Colonic mucosa (tissue), 4 donors: ENCODE measurements at regions not wholly inside any gene's neighbourhood (a gene's known extent, or its start where the extent isn't known, plus 50 kb on each side); places are given as distances from the start of the nearest gene placed in this dataset.

Source experiments
- DNase-seq: peaks from one replicate; pipeline ENCODE4 v3.0.0-alpha.2; 2020
- H3K27ac ChIP-seq: fragments of 200-600 bp; one replicate; pipeline ENCODE4 v1.8.0; 2021
- H3K27me3 ChIP-seq: fragments of 200-600 bp; one replicate; pipeline ENCODE4 v1.8.0; 2021
- H3K36me3 ChIP-seq: fragments of 200-600 bp; one replicate; pipeline ENCODE4 v1.8.0; 2021
- H3K4me1 ChIP-seq: fragments of 200-600 bp; one replicate; pipeline ENCODE4 v1.8.0; 2021; ENCODE audit warnings: mild to moderate bottlenecking
- H3K4me3 ChIP-seq: fragments of 200-600 bp; one replicate; pipeline ENCODE4 v1.8.0; 2021
- H3K9ac ChIP-seq, 2 donors: one replicate each; pipeline ENCODE4 v1.7.0; 2013; ENCODE audit warnings: control low read depth in 2 of 2, low read depth in 2 of 2, low read length in 2 of 2
- H3K9me3 ChIP-seq: fragments of 200-600 bp; one replicate; pipeline ENCODE4 v1.8.0; 2021
- CTCF ChIP-seq: fragments of 200-600 bp; IDR thresholded peaks from one replicate; pipeline ENCODE4 v1.8.0; 2022; ENCODE audit warnings: antibody characterized with exemption, mild to moderate bottlenecking
- intact Hi-C: fragments of 100-400 bp; cut with DNase I; formaldehyde crosslinking; loops from one replicate; pipeline ENCODE4 v1.14.1; 2022
- donor health status: healthy.
- donor health status: DM: no; HTN: no; CAD: no.
- donor health status: DM: no; HTN: no; CAD: no.

- intact Hi-C loops = no loop called here
- Histone ChIP-seq H3K27ac (no peak overlapping the region), H3K36me3 (no peaks in the 10 kb centered on the region), H3K9ac (no peak overlapping the region), H3K4me3 (no peak overlapping the region), H3K27me3 (no peaks in the 10 kb centered on the region), H3K4me1 (no peaks in the 10 kb centered on the region), H3K9me3 (no peaks in the 10 kb centered on the region)
- no peak for DNase-seq
- no peak for TF ChIP-seq CTCF
Observed at GRCh38 chr15:69740684-69741083, 288.1 kb downstream of the RPLP1 start.

DNA sequence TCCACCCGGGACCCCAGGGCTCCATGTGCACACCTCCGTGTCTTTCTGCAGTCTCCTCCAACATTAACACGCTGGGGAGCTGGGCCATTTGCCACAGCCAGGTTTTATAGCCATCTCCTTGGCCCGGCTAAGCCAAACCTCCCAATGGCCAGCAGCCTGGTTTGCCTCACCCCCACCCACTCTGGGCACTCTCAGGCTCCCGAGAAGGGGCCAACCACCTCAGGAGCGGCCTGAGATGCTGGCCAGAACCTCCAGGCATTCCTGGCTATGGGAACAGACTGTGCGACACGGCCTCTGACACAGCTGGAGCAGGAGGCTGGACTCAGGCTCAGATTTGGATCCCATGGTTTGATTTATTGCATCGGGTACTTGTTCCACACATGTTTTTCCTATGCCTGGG lies 289.7 kb downstream of the RPLP1 start:
- intact Hi-C loops = no loop called here
- H3K4me3 ChIP-seq = no peak overlapping the region
- TF ChIP-seq CTCF = no peak
- H3K36me3 ChIP-seq = no peaks in the 10 kb centered on the region
- no peaks in the 10 kb centered on the region for H3K4me1 ChIP-seq
- H3K9ac ChIP-seq = no peak overlapping the region
- H3K9me3 ChIP-seq = no peaks in the 10 kb centered on the region
- DNase-seq = no peak
- no peak overlapping the region for H3K27ac ChIP-seq
- no peaks in the 10 kb centered on the region for H3K27me3 ChIP-seq

DNA sequence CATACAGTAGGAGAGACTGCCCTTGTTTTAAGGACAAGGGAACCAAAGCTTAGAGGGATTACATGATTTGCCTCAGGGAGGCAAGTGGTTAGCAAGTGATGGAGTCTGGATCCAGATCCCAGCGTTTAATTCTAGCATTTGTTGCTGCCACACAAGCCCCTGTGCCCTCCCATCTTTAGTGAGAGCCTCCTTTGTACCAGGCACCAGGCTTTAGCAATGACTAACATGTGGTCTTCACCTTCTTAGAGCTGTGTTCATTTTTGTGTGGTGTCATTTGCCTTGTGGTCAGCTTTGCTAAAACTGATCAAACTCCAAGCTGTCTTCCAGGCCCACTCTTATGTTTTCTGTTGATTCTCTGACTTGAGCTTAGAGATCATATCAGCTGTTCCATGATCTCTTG lies 290.5 kb downstream of the RPLP1 start:
- Histone ChIP-seq H3K4me3 (no peak overlapping the region), H3K27me3 (no peaks in the 10 kb centered on the region), H3K9ac (no peak overlapping the region), H3K4me1 (no peaks in the 10 kb centered on the region), H3K36me3 (no peaks in the 10 kb centered on the region), H3K9me3 (no peaks in the 10 kb centered on the region), H3K27ac (no peak overlapping the region)
- TF ChIP-seq CTCF = no peak
- no peak for DNase-seq
- intact Hi-C loops = no loop called here

- Histone ChIP-seq H3K27me3 (no peaks in the 10 kb centered on the region), H3K9ac (no peak overlapping the region), H3K4me3 (no peak overlapping the region), H3K9me3 (no peaks in the 10 kb centered on the region), H3K36me3 (no peaks in the 10 kb centered on the region), H3K4me1 (no peaks in the 10 kb centered on the region), H3K27ac (no peak overlapping the region)
- intact Hi-C loops = no loop called here
- no peak for DNase-seq
- no peak for TF ChIP-seq CTCF
Observed at GRCh38 chr15:69744391-69745162, 292.0 kb downstream of the RPLP1 start.

DNA sequence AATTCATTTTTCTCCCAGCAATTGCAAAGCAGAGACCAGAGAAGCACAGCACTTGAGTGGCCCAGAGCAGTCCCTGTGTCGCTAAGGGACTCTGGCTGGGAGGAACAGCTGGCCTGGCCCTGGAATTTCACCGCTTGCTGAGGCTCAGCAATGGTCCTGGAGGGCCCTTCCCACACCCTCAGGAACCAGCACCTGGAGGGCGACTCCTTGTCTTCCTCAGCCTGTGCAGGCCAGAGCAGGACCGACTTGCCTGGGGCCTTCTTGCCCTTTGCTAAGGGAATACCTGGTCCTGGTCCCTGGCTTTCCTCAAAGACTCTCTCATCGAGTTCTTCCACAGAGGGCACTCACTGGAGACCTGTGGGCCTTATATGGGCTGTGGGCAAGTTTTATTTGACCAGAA lies 294.6 kb downstream of the RPLP1 start:
- Histone ChIP-seq H3K27me3 (no peaks in the 10 kb centered on the region), H3K36me3 (no peaks in the 10 kb centered on the region), H3K27ac (no peak overlapping the region), H3K9ac (no peak overlapping the region), H3K4me3 (no peak overlapping the region), H3K9me3 (no peaks in the 10 kb centered on the region), H3K4me1 (no peaks in the 10 kb centered on the region)
- no peak for DNase-seq
- TF ChIP-seq CTCF = no peak
- intact Hi-C loops = no loop called here
